ENCODE measurements at regions not wholly inside any gene's neighbourhood (a gene's known extent, or its start where the extent isn't known, plus 50 kb on each side); places are given as distances from the start of the nearest gene placed in this dataset.
"Not testable (repeated sequence)": the region's sequence is repeated elsewhere in the genome, so short reads cannot be mapped to it uniquely, and the experiment has no call there.

GRCh38 chr5:136598802-136599404, 233.6 kb upstream of the TRPC7 start:
- ATAC-seq (no peak), DNase-seq (no peak)
- intact Hi-C loops (cut with DNase I) = no loop called here

GRCh38 chr5:136594416-136594815, 229.1 kb upstream of the TRPC7 start:
- intact Hi-C loops (cut with DNase I) = no loop called here
- DNase-seq (no peak), ATAC-seq (no peak)

- ATAC-seq = no peak
- no peak for DNase-seq
- intact Hi-C loops (cut with DNase I) = no loop called here
Observed at GRCh38 chr5:136590581-136590980, 225.2 kb upstream of the TRPC7 start.

DNA sequence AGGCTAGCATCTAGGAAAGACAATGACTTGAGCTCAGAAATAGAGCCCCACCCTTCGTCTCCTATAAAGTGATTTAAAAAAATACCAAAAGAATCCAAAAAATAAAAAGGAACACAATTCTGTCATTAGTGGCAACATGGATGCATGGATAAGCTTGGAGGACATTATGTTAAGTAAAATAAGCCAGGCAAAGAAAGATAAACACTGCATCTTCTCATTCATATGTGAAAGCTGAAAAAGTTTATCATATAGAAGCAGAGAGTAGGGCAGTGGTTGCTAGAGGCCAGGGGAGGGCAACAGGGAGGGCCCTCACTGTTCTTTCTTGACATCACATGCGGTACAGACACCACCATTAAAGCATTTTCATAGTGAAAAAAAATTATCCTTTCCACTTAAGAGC, 220.9 kb upstream of the TRPC7 start:
- ATAC-seq (no peak), DNase-seq (no peak)
- intact Hi-C loops (cut with DNase I) = no loop called here

DNA sequence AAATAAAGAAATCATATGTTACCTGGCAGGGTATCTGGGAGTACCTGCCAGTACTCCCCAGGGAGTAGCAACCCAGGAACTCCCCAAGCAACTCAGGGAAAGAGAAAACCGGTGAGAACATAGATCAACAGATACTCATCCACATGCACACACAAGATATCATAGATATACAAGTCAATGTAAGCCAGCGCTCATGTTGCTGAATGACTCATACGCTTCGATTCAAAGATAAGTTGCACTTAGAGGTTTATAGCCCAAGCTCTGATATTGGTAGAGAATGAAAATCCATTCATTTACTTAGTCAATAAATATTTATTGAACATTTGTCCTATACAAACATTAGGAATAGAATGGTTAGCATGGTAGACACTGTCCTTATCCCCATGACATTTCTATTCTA, 219.1 kb upstream of the TRPC7 start:
- intact Hi-C loops (cut with DNase I) = no loop called here
- DNase-seq = no peak
- ATAC-seq = no peak

- ATAC-seq = no peak
- intact Hi-C loops (cut with DNase I) = no loop called here
- no peak for DNase-seq
Observed at GRCh38 chr5:136579238-136579637, 213.9 kb upstream of the TRPC7 start.

GRCh38 chr5:136569875-136570274, 204.5 kb upstream of the TRPC7 start:
- DNase-seq; ATAC-seq; intact Hi-C loops (cut with DNase I): not testable (repeated sequence)

DNA sequence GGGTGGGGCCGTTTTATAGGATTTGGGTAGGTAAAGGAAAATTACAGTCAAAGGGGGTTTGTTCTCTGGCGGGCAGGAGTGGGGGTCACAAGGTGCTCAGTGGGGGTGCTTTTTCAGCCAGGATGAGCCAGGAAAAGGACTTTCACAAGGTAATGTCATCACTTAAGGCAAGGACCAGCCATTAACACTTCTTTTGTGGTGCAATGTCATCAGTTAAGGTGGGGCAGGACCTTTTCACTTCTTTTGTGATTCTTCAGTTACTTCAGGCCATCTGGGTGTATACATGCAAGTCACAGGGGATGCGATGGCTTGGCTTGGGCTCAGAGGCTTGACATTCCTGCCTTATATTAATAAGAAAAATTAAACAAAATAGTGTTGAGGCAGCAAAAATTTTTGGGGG, 200.1 kb upstream of the TRPC7 start:
- intact Hi-C loops (cut with DNase I); DNase-seq; ATAC-seq: not testable (repeated sequence)

DNA sequence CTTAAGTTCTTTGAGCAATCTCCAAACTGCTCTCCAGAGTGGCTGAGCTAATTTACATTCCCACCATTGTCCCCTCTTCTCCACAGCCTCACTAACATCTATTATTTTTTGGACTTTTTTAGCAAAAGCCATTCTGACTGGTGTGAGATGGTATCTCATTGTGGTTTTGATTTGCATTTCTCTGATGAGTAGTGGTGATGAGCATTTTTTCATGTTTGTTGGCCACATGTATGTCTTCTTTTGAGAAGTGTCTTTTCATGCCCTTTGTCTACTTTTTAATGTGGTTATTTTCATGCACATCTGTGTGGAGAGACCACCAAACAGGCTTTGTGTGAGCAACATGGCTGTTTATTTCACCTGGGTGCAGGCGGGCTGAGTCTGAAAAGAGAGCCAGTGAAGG, 199.7 kb upstream of the TRPC7 start:
- ATAC-seq; DNase-seq; intact Hi-C loops (cut with DNase I): not testable (repeated sequence)

DNA sequence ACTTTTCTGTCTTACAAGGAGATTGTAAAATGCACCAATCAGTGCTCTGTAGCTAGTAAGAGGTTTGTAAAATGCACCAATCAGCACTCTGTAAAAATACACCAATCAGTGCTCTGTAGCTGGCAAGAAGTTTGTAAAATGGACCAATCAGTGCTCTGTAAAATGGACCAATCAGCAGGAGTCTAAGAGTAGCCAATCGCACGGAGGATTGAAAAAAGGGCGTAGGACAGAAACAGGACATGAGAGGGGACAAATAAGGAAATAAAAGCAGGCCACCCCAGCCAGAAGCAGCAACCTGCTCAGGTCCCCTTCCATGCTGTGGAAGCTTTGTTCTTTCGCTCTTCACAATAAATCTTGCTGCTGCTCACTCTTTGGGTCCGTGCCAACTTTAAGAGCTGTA, 199.1 kb upstream of the TRPC7 start:
- ATAC-seq; DNase-seq; intact Hi-C loops (cut with DNase I): not testable (repeated sequence)

DNA sequence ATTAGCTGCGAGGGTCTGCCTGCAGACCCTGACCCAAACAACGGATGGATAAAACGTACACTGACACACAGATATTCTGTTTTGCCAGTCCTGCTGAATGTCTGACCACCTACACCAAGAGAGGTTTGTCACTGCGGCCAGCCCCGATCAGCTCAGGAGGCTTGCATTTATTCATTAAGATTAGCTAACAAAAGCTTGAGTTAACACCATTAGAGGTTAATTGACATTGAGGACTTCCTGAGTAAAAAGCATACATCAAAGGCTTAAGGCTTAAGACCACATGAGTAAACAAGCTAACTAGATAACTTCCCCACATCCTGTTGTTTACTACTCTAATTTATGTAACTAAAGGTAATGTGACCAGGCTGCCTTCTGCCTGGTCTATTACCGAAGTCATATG, 198.1 kb upstream of the TRPC7 start:
- DNase-seq = no peak
- intact Hi-C loops (cut with DNase I) = no loop called here

DNA sequence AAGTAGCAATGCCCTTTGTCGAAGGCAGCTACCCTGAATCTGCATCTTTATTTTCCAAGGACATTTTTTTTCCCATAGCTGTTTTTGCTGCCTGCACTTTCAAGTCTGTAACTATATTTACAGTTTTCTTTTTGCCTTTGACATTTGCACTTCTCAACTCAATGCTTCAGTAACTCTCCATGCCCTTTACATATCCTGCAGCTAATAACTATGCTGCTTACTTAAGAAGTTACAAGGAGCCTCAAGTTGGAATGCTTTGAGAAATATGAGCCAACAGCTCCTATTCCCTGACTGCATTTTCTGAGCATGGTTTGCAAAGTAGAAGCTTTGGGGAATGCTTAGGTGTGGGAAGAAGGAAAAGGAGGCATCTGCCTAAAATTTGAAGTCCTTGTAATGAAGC, 194.8 kb upstream of the TRPC7 start:
- ATAC-seq = no peak

More for the DNA sequence above, 198.1 kb upstream of the TRPC7 start:
- no peak for ATAC-seq

GRCh38 chr5:136559651-136560050, 194.3 kb upstream of the TRPC7 start:
- DNase-seq (no peak), ATAC-seq (no peak)
- intact Hi-C loops (cut with DNase I) = no loop called here

More for the DNA sequence above, 194.8 kb upstream of the TRPC7 start:
- DNase-seq = no peak
- intact Hi-C loops (cut with DNase I) = no loop called here

DNA sequence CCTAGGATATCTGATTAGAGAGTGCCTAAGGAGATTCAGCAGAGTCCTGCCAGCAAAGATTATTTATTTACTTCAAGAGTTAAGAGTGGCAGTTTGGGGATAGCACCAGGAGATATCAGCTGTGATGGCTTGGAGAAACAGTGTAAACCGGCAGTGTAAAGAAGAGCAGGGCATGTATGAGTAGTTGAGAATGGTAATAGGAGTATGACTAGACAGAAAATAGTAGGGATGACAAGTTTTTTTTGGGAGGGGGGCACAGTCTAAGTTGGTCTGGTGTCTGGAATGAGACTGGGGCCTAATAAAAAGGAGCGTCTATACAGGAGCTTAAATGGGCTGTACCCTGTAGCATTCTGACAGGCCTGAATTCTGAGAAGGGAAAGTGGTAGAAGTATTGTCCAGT, 181.8 kb upstream of the TRPC7 start:
- intact Hi-C loops (cut with DNase I); ATAC-seq; DNase-seq: not testable (repeated sequence)

DNA sequence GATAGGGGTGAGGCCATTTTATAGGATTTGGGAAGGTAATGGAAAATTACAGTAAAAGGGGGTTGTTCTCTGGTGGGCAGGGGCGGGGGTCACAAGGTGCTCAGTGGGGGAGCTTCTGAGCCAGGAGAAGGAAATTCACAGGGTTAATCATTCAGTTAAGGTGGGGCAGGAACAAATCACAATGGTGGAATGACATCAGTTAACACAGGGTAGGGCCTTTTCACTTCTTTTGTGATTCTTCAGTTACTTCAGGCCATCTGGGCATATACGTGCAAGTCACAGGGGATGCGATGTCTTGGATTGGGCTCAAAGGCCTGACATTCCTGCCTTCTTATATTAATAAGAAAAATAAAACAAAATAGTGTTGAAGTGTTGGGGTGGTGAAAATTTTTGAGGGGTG, 181.1 kb upstream of the TRPC7 start:
- DNase-seq; ATAC-seq; intact Hi-C loops (cut with DNase I): not testable (repeated sequence)

- intact Hi-C loops (cut with DNase I); DNase-seq; ATAC-seq: not testable (repeated sequence)
Observed at GRCh38 chr5:136545031-136545430, 179.7 kb upstream of the TRPC7 start.

DNA sequence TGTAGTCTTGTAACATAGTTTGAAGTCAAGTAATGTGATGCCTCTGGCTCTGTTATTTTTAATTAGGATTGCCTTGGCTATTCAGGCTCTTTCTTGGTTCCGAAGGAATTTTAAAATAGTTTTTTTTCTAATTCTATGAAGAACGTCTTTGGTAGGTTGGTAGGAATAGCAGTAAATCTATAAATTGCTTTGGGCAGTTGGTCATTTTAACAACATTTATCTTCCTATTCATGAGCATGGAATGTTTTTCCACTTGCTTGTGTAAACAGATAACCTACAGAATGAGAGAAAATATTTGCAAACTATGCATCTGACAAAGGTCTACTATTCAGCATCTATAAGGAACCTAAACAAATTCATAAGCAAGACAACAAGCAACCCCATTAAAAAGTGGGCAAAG, 173.2 kb upstream of the TRPC7 start:
- ATAC-seq (no peak), DNase-seq (no peak)
- intact Hi-C loops (cut with DNase I) = no loop called here

DNA sequence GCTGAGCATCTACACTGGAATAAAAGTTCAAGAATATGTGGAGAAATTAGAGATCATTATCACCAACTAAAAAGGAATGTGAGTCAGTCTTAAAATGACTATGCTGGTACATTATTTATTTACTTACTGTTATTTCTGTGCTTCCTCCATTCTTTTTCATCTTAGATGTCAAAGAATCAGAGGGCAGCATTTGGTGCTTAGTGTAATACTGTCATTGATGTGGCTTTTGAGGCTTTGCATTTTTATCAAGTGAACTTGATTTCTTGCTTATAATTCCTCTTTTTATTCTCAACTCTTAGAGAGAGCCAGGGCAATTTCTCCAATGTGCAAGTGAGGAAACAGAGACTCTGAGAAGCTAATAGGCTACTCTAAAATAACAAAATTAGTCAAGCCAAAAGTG, 163.7 kb upstream of the TRPC7 start:
- no peak for DNase-seq
- intact Hi-C loops (cut with DNase I) = no loop called here
- ATAC-seq = no peak

DNA sequence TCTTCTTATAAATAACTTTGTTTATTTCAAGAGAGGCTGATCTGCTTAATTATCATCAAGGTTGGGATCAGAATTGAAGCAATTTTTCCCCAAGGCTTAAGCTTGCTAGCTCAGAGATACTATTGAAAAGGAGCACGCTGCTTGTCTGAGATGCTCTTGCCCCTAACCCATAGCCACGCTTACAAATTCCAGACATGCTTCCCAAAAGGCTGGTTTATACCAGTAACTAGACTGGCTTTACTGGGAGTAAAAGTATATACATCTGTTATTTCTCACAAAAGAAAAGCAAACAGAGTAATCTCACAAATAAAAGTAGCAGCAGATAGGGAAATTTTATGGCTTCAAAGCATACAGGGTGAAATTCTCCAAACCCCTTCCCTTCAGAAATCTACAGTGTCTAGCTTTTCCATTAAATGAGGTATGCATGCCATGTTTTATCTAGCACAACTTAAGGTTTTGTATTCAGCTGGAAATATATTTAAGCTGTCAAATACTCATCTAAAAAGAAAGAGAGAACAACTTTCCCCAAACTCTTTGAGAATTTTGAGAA, 163.2 kb upstream of the TRPC7 start:
- intact Hi-C loops (cut with DNase I) = no loop called here
- ATAC-seq (no peak), DNase-seq (no peak)

DNA sequence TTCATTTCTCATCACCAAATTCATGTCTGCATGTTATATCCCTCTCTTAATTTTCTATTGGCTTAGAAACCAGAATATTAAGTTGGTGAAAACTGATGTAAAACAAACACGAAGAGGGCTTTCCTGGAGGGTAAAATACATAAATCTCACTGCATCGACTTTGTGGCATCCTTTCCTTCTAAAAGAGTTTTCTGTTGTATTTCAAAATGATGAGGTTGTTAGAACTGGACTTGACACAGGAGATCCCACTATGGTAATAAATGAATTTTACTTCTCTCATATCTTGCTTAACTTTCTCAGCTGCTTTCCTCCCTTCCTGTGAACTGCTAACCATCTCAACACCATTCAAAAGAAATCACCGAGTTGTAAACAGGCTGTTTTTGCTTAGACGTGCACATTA, 162.0 kb upstream of the TRPC7 start:
- intact Hi-C loops (cut with DNase I) = no loop called here
- ATAC-seq = no peak

GRCh38 chr5:136526791-136527190, 161.4 kb upstream of the TRPC7 start:
- intact Hi-C loops (cut with DNase I) = no loop called here
- DNase-seq (no peak), ATAC-seq (no peak)

More for the DNA sequence above, 162.0 kb upstream of the TRPC7 start:
- no peak for DNase-seq

Data from left cardiac atrium (tissue), 4 donors.